H1 (cell line): ENCODE measurements at regions not wholly inside any gene's neighbourhood (a gene's known extent, or its start where the extent isn't known, plus 50 kb on each side); places are given as distances from the start of the nearest gene placed in this dataset.

Experiments
- RFX5 ChIP-seq: IDR thresholded peaks from 2 replicates; pipeline ENCODE4 v1.6.1; 2011; ENCODE audit warnings: low read depth, low read length, improper control_type of control experiment, borderline replicate concordance

DNA sequence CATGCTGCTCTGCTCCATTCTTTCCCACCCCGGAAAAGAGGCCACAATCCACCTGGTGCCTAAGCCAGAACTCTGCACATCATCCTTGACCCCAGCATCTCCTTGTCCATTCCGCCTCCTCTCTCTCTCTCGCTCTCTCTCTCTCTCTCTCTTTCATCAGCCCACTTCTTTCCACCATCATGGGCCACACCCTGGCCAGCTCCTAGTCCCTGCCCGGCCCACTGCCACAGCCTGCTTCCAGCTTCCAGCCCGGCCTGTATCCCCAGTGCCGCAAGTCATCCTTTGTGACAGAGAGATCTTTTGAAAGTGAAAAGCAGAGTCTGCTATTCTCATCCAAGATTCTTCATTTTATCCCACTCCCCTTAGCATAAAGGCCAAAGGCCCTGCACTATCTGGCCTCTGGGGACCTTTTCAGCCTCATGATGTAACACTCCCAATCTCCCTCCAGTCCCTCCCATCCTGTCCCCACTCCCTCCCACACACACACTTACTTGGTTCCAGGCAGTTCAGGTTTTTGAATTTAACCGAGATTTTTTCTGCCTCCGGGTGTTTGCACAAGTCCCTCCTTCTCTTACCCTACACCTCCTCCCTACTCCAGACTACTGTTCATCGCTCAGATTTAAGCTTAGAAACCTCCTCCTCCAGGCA lies 214.0 kb downstream of the EN1 start (continued):
- no peak for TF ChIP-seq RFX5
